ENCODE measurements at regions not wholly inside any gene's neighbourhood (a gene's known extent, or its start where the extent isn't known, plus 50 kb on each side); places are given as distances from the start of the nearest gene placed in this dataset.

DNA sequence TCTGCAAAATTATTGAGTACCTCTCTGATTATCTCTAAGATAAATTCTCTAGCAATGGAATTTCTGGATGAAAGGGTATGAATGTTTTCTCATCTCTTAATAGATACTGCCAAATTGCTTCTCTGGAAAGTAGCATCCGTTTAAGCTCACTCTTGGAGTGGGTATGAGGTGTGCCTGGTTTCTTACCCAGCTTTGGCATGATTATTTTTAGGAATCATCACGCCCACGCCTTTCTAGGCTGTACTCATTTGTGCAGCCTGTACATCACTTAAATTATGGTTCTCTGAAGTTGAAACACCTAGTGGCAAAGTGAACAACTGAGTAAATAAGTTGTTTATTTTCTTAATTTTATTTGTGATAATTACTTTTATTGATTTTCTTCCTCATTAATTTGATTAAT, 156.5 kb upstream of the IL12B start:
- TF ChIP-seq, protein P1, sequence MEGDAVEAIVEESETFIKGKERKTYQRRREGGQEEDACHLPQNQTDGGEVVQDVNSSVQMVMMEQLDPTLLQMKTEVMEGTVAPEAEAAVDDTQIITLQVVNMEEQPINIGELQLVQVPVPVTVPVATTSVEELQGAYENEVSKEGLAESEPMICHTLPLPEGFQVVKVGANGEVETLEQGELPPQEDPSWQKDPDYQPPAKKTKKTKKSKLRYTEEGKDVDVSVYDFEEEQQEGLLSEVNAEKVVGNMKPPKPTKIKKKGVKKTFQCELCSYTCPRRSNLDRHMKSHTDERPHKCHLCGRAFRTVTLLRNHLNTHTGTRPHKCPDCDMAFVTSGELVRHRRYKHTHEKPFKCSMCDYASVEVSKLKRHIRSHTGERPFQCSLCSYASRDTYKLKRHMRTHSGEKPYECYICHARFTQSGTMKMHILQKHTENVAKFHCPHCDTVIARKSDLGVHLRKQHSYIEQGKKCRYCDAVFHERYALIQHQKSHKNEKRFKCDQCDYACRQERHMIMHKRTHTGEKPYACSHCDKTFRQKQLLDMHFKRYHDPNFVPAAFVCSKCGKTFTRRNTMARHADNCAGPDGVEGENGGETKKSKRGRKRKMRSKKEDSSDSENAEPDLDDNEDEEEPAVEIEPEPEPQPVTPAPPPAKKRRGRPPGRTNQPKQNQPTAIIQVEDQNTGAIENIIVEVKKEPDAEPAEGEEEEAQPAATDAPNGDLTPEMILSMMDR (IDR thresholded peaks at IDR 0.05): no peak

DNA sequence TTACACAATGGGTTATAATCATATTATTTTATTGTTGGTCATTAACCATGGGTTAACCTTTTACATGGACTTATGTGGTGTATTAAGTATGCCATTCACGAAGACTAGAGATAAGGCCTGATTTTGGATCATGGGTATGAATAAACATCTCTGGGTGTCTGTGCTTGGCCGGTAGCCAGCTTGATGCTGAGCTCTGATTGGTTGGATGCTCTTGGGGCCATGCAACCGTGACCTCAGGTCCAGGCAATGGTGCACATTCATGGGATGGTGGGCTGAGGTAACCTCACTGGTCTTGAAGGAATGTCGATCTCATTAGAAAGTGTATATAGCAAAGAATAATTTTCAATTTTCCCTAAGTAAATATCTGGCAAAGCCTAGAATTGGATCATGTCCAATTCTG, 158.2 kb upstream of the IL12B start:
- TF ChIP-seq, protein P1 (IDR thresholded peaks at IDR 0.05): no peak

DNA sequence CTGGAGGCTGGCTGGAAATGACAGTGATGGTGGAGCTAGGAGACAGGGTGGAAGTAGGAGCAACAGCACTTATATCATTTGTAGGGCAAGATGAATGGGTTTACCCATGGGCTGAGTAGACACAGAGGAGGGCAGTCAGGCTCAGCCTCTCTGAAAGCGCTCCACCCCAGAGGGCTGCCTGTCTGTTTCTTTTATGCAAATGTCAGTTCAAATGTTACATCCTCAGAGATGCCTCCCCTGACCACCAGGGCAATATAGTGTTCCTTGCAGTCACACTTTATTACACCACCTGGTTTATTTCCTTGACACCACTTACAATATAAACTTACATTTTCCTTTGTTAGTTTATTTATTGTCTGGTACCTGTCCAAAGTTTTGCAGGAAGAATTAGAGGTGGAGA, 159.5 kb upstream of the IL12B start:
- TF ChIP-seq, protein P1 (IDR thresholded peaks at IDR 0.05): no peak

DNA sequence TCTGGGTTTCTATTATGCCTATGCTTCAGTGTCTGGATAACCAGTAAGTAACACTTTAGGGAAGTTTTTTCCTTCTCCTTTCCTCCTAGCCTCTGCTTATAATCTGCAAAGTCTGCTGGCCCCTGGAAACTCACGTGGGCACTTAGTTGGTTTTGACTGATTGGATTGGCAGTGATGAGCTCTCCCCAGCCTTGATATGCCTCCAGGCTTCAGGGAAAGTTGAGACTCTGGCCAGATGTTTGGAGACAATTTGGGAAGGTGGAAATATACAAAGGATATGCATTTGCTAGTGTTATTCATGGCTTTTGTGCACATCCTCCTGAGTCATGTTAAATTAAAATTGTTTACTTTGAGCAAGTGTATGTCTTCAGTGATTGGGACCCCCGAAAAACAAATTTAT, 160.2 kb upstream of the IL12B start:
- TF ChIP-seq, protein P1 (IDR thresholded peaks at IDR 0.05): no peak

DNA sequence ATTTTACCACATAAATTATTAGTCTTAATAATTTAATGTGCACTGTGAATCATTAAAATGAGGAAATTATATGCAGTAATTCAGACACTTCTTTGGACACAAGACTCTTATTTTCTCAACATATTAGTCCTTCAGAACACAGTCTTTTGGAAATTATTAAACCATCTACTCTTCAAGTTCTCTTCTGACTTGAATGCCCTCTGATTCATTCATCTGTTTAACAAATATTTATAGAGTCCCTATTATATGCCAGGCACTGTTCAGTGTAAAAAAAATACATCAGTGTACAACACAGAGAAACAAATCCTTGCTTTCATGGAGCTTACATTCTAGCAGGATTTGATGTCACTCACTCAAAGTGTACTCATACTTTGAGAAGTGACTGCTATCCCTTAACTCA, 163.4 kb upstream of the IL12B start:
- TF ChIP-seq, protein P1 (IDR thresholded peaks at IDR 0.05): no peak

DNA sequence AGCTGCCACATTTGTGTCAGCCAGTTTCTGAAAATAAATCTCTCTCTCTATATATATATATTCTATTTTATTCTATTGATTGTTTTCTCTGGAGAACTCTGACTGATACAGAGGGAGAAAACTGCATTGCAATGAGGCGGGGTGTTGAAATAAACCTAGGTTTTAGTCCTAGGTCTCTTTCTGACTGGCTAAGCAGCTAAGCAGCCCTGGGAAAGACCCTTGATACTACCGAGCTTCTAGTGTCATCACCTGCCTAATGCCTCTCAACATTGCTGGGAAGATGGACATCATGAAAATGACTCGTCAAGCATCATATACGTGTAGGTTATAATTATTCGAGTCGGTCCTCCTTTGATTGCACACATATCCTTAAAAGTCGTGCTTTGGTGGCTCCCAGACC, 166.5 kb upstream of the IL12B start:
- TF ChIP-seq, protein P1 (IDR thresholded peaks at IDR 0.05): no peak

DNA sequence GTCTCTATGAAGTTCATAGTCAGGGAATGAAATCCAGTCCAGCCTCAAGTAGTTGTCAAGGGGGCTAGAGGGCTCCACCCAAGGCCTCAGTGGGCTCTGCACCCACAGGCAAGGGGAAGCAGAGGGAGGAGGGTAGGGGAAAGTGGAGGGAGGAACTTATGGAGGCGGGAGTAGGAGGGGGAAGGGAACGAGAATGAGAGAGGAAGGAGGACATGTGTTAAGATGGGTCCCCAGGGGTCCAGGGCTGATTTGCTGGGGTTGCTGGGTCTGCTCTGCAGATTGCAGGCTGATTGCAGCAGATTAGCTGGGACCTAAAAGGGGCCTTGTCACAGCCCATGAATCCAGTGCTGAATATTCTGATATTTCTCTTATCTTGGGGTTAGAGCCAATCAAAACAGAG, 166.9 kb upstream of the IL12B start:
- TF ChIP-seq, protein P1 (IDR thresholded peaks at IDR 0.05): no peak

DNA sequence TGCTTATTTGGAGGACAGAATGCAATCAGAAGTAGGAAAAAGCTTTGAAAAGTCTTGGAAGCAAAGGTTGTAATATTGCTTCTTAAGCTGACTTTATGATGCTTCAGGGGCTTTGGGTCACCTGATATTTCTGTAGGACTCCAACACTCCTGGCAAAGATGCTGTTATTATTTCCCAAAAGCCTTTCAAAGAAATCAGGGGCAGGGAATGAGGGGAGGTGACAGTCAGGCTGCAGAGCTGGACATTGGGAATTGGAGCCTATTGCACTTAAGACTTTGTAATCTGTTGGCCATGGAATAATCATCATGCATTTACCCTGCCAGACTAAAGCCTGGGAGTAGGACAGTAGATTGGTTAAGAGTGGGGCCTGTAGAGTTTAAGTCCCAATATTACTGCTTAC, 168.3 kb upstream of the IL12B start:
- TF ChIP-seq, protein P1 (IDR thresholded peaks at IDR 0.05): no peak

All from LNCAP (cell line).